SK-N-SH (cell line): ENCODE measurements at regions not wholly inside any gene's neighbourhood (a gene's known extent, or its start where the extent isn't known, plus 50 kb on each side); places are given as distances from the start of the nearest gene placed in this dataset.
"Not testable (repeated sequence)": the region's sequence is repeated elsewhere in the genome, so short reads cannot be mapped to it uniquely, and the experiment has no call there.

Experiments
- CTCF ChIA-PET: fragments of 300-600, 350-600 bp; formaldehyde crosslinking; extraction: SDS; loops from one replicate; lab custom pipeline; 2021; lab: Yijun Ruan, JAX
- POLR2A ChIA-PET: fragments of 350-600 bp; sonication (Branson Sonifier 250); formaldehyde crosslinking; extraction: SDS; loops from one replicate; lab custom pipeline; 2020; ENCODE audit warnings: antibody characterized with exemption, inconsistent platforms; lab: Yijun Ruan, JAX
- DNase-seq: peaks from one replicate; pipeline ENCODE4 v3.0.0; 2012
- H2AFZ ChIP-seq: fragments of 200-600 bp; sonication (generic); 2 replicates; pipeline ENCODE4 v1.8.1; 2016; ENCODE audit warnings: antibody characterized with exemption, mild to moderate bottlenecking, low read depth
- H3F3A ChIP-seq: fragments of 200-600 bp; sonication (generic); replicated peaks from 2 replicates; pipeline ENCODE3; 2016; ENCODE audit warnings: antibody characterized with exemption, mild to moderate bottlenecking; ENCODE audit not compliant: insufficient read depth
- H3K27ac ChIP-seq, 2 experiments: fragments of 200-500 bp in 1 of 2; fragments of 200-600 bp in 1 of 2; sonication (Bioruptor generic) in 1 of 2; sonication (generic), shearing (Covaris generic) in 1 of 2; 2 replicates each; pipeline versions ENCODE4 v1.5.1 to v1.6.1; 2014 to 2016; ENCODE audit warnings: low read depth in 2 of 2, inconsistent platforms in 1 of 2, low read length in 1 of 2, mild to moderate bottlenecking in 1 of 2, mixed read lengths in 1 of 2
- H3K27me3 ChIP-seq: fragments of 200-600 bp; sonication (generic), shearing (Covaris generic); 2 replicates; pipeline ENCODE4 v1.6.1; 2016; ENCODE audit warnings: mixed run types; ENCODE audit not compliant: insufficient read depth
- H3K36me3 ChIP-seq, 2 experiments: fragments of 200-500 bp in 1 of 2; fragments of 200-600 bp in 1 of 2; sonication (Bioruptor generic) in 1 of 2; sonication (generic) in 1 of 2; replicated peaks in 1 of 2; 2 replicates each; pipeline versions ENCODE3 to v1.5.1; 2014 to 2016; ENCODE audit warnings: low read length in 1 of 2, mild to moderate bottlenecking in 1 of 2; ENCODE audit not compliant: insufficient read depth in 2 of 2, control insufficient read depth in 1 of 2
- H3K4me1 ChIP-seq, 2 experiments: fragments of 200-500 bp in 1 of 2; fragments of 200-600 bp in 1 of 2; sonication (Bioruptor generic) in 1 of 2; sonication (generic), shearing (Covaris generic) in 1 of 2; 2 replicates each; pipeline versions ENCODE4 v1.5.1 to v1.6.1; 2014 to 2016; ENCODE audit warnings: low read depth in 1 of 2, low read length in 1 of 2, mixed run types in 1 of 2; ENCODE audit not compliant: insufficient read depth in 2 of 2, control insufficient read depth in 1 of 2
- H3K4me2 ChIP-seq: fragments of 200-600 bp; sonication (generic), shearing (Covaris generic); 2 replicates; pipeline ENCODE4 v1.6.1; 2017; ENCODE audit warnings: mixed run types
- H3K4me3 ChIP-seq, 2 experiments: fragments of 200-500 bp in 1 of 2; fragments of 200-600 bp in 1 of 2; sonication (Bioruptor generic) in 1 of 2; sonication (generic), shearing (Covaris generic) in 1 of 2; 2 replicates each; pipeline versions ENCODE4 v1.5.1 to v1.8.1; 2014 to 2016; ENCODE audit warnings: low read depth in 2 of 2, inconsistent platforms in 1 of 2, low read length in 1 of 2, mild to moderate bottlenecking in 1 of 2, mixed read lengths in 1 of 2, moderate library complexity in 1 of 2
- H3K79me2 ChIP-seq: fragments of 200-600 bp; sonication (generic); 2 replicates; pipeline ENCODE4 v1.8.1; 2017; ENCODE audit warnings: mild to moderate bottlenecking; ENCODE audit not compliant: insufficient read depth
- H3K9ac ChIP-seq: fragments of 200-600 bp; sonication (generic); 2 replicates; pipeline ENCODE4 v1.6.1; 2017; ENCODE audit warnings: mixed run types
- H3K9me2 ChIP-seq: fragments of 200-600 bp; sonication (generic); 2 replicates; pipeline ENCODE4 v1.6.1; 2017; ENCODE audit warnings: mixed run types
- H3K9me3 ChIP-seq: fragments of 200-600 bp; sonication (generic); 2 replicates; pipeline ENCODE4 v1.6.1; 2017; ENCODE audit warnings: mixed run types, mild to moderate bottlenecking, moderate library complexity
- H4K20me1 ChIP-seq: fragments of 200-600 bp; sonication (generic); 2 replicates; pipeline ENCODE4 v1.6.1; 2017; ENCODE audit warnings: mild to moderate bottlenecking, mixed run types; ENCODE audit not compliant: insufficient read depth
- ELF1 ChIP-seq: IDR thresholded peaks from 2 replicates; pipeline ENCODE4 v1.4.0; 2012
- FOSL2 ChIP-seq: IDR thresholded peaks from 2 replicates; pipeline ENCODE4 v1.4.0; 2012; ENCODE audit warnings: low read depth, mild to moderate bottlenecking, moderate library complexity, borderline replicate concordance
- FOXM1 ChIP-seq: IDR thresholded peaks from 2 replicates; pipeline ENCODE4 v1.4.0; 2012; ENCODE audit warnings: low read depth, mild to moderate bottlenecking
- JUND ChIP-seq: IDR thresholded peaks from 2 replicates; pipeline ENCODE4 v1.4.0; 2012
- MXI1 ChIP-seq: IDR thresholded peaks from 2 replicates; pipeline ENCODE4 v1.6.1; 2012; ENCODE audit warnings: mild to moderate bottlenecking, low read depth, low read length, improper control_type of control experiment
- NRF1 ChIP-seq: IDR thresholded peaks from 2 replicates; pipeline ENCODE4 v1.6.1; 2012; ENCODE audit warnings: low read depth, mild to moderate bottlenecking, low read length
- RAD21 ChIP-seq: IDR thresholded peaks from 2 replicates; pipeline ENCODE4 v1.6.1; 2012; ENCODE audit warnings: mild to moderate bottlenecking, low read length
- RCOR1 ChIP-seq: fragments of 150-350 bp; IDR thresholded peaks from 2 replicates; pipeline ENCODE4 v1.6.1; 2017; ENCODE audit warnings: antibody characterized with exemption, low read length
- REST ChIP-seq: IDR thresholded peaks from 2 replicates; pipeline ENCODE4 v1.6.1; 2012; ENCODE audit warnings: mild to moderate bottlenecking, low read depth, low read length, moderate library complexity
- SIN3A ChIP-seq: IDR thresholded peaks from 2 replicates; pipeline ENCODE4 v1.6.1; 2012; ENCODE audit warnings: low read depth, mild to moderate bottlenecking, low read length, moderate library complexity, borderline replicate concordance
- SMC3 ChIP-seq: IDR thresholded peaks from 2 replicates; pipeline ENCODE4 v1.6.1; 2012; ENCODE audit warnings: low read depth, low read length, improper control_type of control experiment
- TAF1 ChIP-seq: IDR thresholded peaks from 2 replicates; pipeline ENCODE4 v1.6.1; 2012; ENCODE audit warnings: low read depth, mild to moderate bottlenecking, low read length, moderate library complexity, borderline replicate concordance
- TEAD4 ChIP-seq: IDR thresholded peaks from 2 replicates; pipeline ENCODE4 v1.4.0; 2012; ENCODE audit warnings: mild to moderate bottlenecking, borderline replicate concordance; ENCODE audit not compliant: insufficient read depth
- USF2 ChIP-seq: fragments of 150-350 bp; IDR thresholded peaks from 2 replicates; pipeline ENCODE4 v1.6.1; 2017; ENCODE audit warnings: antibody characterized with exemption, low read length, low read depth, borderline replicate concordance
- ZBTB33 ChIP-seq: IDR thresholded peaks from 2 replicates; pipeline ENCODE4 v1.4.0; 2012; ENCODE audit warnings: low read depth, borderline replicate concordance
- WGBS: methylation state at CpG from one replicate; pipeline ENCODE4 v1.1.6; 2017; ENCODE audit warnings: low lambda C conversion rate; 5-methylcytosine and 5-hydroxymethylcytosine counted together

GRCh38 chr1:191525944-191526343 is 632.3 kb upstream of the RGS18 start:
- H3K27ac ChIP-seq, H3K9ac ChIP-seq, H3K9me3 ChIP-seq, H3K4me2 ChIP-seq, H3F3A ChIP-seq, H3K4me3 ChIP-seq, H3K27me3 ChIP-seq, POLR2A ChIA-PET, H3K4me1 ChIP-seq, CTCF ChIA-PET, H3K36me3 ChIP-seq, H3K79me2 ChIP-seq, H2AFZ ChIP-seq, DNase-seq, H3K9me2 ChIP-seq, H4K20me1 ChIP-seq: not testable (repeated sequence)
- 48% methylated on average over 5 of the region's 5 CpGs for WGBS

- POLR2A ChIA-PET = no interaction called here
- no peaks in the 10 kb centered on the region for H3K4me1 ChIP-seq
- no peaks in the 10 kb centered on the region for H3K9me3 ChIP-seq
Observed at GRCh38 chr1:191528275-191528674, 630.0 kb upstream of the RGS18 start.

More at GRCh38 chr1:191528275-191528674, 630.0 kb upstream of the RGS18 start:
- Histone ChIP-seq H4K20me1 (no peaks in the 10 kb centered on the region), H3K27ac (no peak overlapping the region), H3K79me2 (no peaks in the 10 kb centered on the region), H3K36me3 (no peaks in the 10 kb centered on the region), H2AFZ (no peak overlapping the region), H3K9ac (no peak overlapping the region), H3K4me2 (no peak overlapping the region), H3K27me3 (no peaks in the 10 kb centered on the region), H3K9me2 (no peaks in the 10 kb centered on the region), H3F3A (no peaks in the 10 kb centered on the region), H3K4me3 (no peak overlapping the region)
- CTCF ChIA-PET = no interaction called here
- WGBS = 11% methylated on average over 6 of the region's 6 CpGs
- no peak for DNase-seq
- TF ChIP-seq RCOR1 = no peak
- no peak for TF ChIP-seq REST
- no peak for TF ChIP-seq SMC3
- TF ChIP-seq ZBTB33 = no peak
- no peak for TF ChIP-seq JUND
- TF ChIP-seq FOXM1 = no peak
- TF ChIP-seq SIN3A = no peak
- no peak for TF ChIP-seq TEAD4
- no peak for TF ChIP-seq ELF1
- TF ChIP-seq USF2 = no peak
- TF ChIP-seq MXI1 = no peak
- no peak for TF ChIP-seq TAF1
- TF ChIP-seq FOSL2 = no peak
- TF ChIP-seq RAD21 = no peak
- TF ChIP-seq NRF1 = no peak
